ENCODE measurements at regions not wholly inside any gene's neighbourhood (a gene's known extent, or its start where the extent isn't known, plus 50 kb on each side); places are given as distances from the start of the nearest gene placed in this dataset.

GRCh38 chr2:16332681-16333557, 332.7 kb downstream of the CYRIA start:
- no peak for TF ChIP-seq POLR2AphosphoS5 (IDR thresholded peaks at IDR 0.05; ENCODE audit: low read depth, low read length)
- TF ChIP-seq TAF1 (IDR thresholded peaks at IDR 0.05; ENCODE audit: borderline replicate concordance, insufficient read depth, low read length): no peak
- TF ChIP-seq, protein P1, sequence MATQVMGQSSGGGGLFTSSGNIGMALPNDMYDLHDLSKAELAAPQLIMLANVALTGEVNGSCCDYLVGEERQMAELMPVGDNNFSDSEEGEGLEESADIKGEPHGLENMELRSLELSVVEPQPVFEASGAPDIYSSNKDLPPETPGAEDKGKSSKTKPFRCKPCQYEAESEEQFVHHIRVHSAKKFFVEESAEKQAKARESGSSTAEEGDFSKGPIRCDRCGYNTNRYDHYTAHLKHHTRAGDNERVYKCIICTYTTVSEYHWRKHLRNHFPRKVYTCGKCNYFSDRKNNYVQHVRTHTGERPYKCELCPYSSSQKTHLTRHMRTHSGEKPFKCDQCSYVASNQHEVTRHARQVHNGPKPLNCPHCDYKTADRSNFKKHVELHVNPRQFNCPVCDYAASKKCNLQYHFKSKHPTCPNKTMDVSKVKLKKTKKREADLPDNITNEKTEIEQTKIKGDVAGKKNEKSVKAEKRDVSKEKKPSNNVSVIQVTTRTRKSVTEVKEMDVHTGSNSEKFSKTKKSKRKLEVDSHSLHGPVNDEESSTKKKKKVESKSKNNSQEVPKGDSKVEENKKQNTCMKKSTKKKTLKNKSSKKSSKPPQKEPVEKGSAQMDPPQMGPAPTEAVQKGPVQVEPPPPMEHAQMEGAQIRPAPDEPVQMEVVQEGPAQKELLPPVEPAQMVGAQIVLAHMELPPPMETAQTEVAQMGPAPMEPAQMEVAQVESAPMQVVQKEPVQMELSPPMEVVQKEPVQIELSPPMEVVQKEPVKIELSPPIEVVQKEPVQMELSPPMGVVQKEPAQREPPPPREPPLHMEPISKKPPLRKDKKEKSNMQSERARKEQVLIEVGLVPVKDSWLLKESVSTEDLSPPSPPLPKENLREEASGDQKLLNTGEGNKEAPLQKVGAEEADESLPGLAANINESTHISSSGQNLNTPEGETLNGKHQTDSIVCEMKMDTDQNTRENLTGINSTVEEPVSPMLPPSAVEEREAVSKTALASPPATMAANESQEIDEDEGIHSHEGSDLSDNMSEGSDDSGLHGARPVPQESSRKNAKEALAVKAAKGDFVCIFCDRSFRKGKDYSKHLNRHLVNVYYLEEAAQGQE (IDR thresholded peaks at IDR 0.05; ENCODE audit: insufficient read depth in 1 of 2, low read depth in 2 of 2, low read length in 2 of 2): no peak

- TF ChIP-seq, protein P1 (IDR thresholded peaks at IDR 0.05; ENCODE audit: insufficient read depth in 1 of 2, low read depth in 2 of 2, low read length in 2 of 2): no peak
- no peak for TF ChIP-seq TAF1 (IDR thresholded peaks at IDR 0.05; ENCODE audit: borderline replicate concordance, insufficient read depth, low read length)
- TF ChIP-seq FOXP2 (optimal IDR thresholded peaks at IDR 0.05; ENCODE audit: borderline replicate concordance, extremely low read depth, extremely low read length, insufficient read depth): no peak
- no peak for TF ChIP-seq POLR2AphosphoS5 (IDR thresholded peaks at IDR 0.05; ENCODE audit: low read depth, low read length)
- no peak for TF ChIP-seq SIN3A (IDR thresholded peaks at IDR 0.05; ENCODE audit: borderline replicate concordance, insufficient read depth, low read length)
Measured at GRCh38 chr2:16331772-16332171, 333.9 kb downstream of the CYRIA start.

DNA sequence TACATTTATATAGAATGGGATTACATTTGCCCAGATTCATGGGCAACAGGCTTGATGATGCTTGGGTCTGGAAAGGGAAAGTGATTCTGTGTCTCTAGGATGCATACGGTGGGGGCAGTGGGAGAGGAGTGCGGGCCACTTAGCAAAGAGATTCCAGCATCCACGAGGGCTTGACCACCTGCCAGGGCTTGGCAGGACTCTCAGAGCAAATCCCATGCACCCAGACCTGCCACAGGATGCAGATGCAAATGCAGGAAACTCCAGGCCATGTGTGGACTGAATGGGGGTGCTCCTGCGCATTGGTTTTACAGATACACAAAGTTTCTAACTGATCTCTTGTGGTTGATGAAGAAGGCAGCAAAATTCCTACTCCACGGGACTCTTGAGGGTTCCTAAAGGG, 334.7 kb downstream of the CYRIA start:
- TF ChIP-seq FOXP2 (optimal IDR thresholded peaks at IDR 0.05; ENCODE audit: borderline replicate concordance, extremely low read depth, extremely low read length, insufficient read depth): no peak
- TF ChIP-seq SIN3A (IDR thresholded peaks at IDR 0.05; ENCODE audit: borderline replicate concordance, insufficient read depth, low read length): no peak
- TF ChIP-seq, protein P1 (IDR thresholded peaks at IDR 0.05; ENCODE audit: insufficient read depth in 1 of 2, low read depth in 2 of 2, low read length in 2 of 2): no peak
- TF ChIP-seq POLR2AphosphoS5 (IDR thresholded peaks at IDR 0.05; ENCODE audit: low read depth, low read length): no peak
- TF ChIP-seq TAF1 (IDR thresholded peaks at IDR 0.05; ENCODE audit: borderline replicate concordance, insufficient read depth, low read length): no peak

DNA sequence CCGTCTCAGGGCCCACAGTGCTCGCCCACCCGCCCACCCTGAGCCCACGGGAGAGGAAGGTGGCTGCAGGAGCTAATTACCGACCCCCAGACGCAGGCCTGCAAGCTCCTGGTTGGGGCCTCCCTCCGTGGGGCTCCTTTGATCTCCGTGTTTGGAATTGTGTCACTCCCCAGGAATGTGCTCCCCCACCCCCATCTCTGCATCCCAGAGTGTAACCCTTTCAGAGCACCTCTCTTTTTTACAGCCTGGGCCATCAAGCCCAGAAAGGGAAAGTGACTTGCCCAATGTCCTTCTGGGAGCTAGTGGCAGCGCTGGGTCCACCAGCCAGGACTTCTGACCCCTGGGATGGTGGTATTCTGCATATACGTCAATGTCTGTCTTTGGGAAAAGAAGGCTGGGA, 335.1 kb downstream of the CYRIA start:
- TF ChIP-seq TAF1 (IDR thresholded peaks at IDR 0.05; ENCODE audit: borderline replicate concordance, insufficient read depth, low read length) (no peak), FOXP2 (optimal IDR thresholded peaks at IDR 0.05; ENCODE audit: borderline replicate concordance, extremely low read depth, extremely low read length, insufficient read depth) (no peak), POLR2AphosphoS5 (IDR thresholded peaks at IDR 0.05; ENCODE audit: low read depth, low read length) (no peak)

DNA sequence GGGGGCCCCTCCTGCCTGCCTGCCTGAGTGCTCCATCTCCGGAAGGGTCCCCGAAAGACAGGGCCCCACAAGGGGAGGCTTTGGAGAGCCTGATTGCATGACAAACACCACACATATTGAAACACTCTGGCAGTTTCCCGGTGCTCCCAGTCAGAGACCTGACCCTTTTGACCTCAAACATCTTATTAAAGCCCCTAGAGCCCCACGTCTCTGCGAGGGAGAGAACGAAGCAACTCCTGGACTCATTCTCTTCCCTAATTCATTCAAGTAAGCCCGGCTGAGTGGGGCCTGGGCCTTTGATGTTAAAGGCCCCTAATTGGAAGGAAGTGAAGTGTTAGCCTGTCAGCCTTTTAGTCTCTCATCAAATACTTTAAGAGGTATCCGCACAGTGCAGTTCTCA, 335.6 kb downstream of the CYRIA start:
- no peak for TF ChIP-seq POLR2AphosphoS5 (IDR thresholded peaks at IDR 0.05; ENCODE audit: low read depth, low read length)
- TF ChIP-seq, protein P1 (IDR thresholded peaks at IDR 0.05; ENCODE audit: insufficient read depth in 1 of 2, low read depth in 2 of 2, low read length in 2 of 2): no peak
